ENCODE measurements at regions not wholly inside any gene's neighbourhood (a gene's known extent, or its start where the extent isn't known, plus 50 kb on each side); places are given as distances from the start of the nearest gene placed in this dataset.
"Not testable (repeated sequence)": the region's sequence is repeated elsewhere in the genome, so short reads cannot be mapped to it uniquely, and the experiment has no call there.

DNA sequence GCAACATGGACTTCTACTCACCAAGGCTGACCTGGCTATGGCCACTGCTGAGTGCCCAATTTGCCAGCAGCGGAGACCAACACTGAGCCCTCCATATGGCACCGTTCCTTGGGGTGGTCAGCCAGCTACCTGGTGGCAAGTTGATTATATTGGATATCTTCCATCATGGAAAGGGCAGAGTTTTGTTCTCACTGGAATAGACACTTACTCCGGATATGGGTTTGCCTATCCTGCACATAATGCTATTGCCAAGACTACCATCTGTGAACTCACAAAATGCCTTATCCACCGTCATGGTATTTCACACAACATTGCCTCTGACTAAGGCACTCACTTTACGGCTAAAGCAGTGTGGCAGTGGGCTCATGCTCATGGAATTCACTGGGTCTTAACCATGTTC lies 54.5 kb upstream of the KIAA0040 start:
- TF ChIP-seq, protein P1, sequence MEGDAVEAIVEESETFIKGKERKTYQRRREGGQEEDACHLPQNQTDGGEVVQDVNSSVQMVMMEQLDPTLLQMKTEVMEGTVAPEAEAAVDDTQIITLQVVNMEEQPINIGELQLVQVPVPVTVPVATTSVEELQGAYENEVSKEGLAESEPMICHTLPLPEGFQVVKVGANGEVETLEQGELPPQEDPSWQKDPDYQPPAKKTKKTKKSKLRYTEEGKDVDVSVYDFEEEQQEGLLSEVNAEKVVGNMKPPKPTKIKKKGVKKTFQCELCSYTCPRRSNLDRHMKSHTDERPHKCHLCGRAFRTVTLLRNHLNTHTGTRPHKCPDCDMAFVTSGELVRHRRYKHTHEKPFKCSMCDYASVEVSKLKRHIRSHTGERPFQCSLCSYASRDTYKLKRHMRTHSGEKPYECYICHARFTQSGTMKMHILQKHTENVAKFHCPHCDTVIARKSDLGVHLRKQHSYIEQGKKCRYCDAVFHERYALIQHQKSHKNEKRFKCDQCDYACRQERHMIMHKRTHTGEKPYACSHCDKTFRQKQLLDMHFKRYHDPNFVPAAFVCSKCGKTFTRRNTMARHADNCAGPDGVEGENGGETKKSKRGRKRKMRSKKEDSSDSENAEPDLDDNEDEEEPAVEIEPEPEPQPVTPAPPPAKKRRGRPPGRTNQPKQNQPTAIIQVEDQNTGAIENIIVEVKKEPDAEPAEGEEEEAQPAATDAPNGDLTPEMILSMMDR (IDR thresholded peaks at IDR 0.05), result not testable (repeated sequence)
- not testable (repeated sequence) for TF ChIP-seq POLR2AphosphoS5 (IDR thresholded peaks at IDR 0.05; ENCODE audit: low read depth, low read length); SIN3A (IDR thresholded peaks at IDR 0.05; ENCODE audit: borderline replicate concordance, insufficient read depth, low read depth, low read length); TCF7L2 (IDR thresholded peaks at IDR 0.05; ENCODE audit: low read depth, low read length)
- TF ChIP-seq, protein P2, sequence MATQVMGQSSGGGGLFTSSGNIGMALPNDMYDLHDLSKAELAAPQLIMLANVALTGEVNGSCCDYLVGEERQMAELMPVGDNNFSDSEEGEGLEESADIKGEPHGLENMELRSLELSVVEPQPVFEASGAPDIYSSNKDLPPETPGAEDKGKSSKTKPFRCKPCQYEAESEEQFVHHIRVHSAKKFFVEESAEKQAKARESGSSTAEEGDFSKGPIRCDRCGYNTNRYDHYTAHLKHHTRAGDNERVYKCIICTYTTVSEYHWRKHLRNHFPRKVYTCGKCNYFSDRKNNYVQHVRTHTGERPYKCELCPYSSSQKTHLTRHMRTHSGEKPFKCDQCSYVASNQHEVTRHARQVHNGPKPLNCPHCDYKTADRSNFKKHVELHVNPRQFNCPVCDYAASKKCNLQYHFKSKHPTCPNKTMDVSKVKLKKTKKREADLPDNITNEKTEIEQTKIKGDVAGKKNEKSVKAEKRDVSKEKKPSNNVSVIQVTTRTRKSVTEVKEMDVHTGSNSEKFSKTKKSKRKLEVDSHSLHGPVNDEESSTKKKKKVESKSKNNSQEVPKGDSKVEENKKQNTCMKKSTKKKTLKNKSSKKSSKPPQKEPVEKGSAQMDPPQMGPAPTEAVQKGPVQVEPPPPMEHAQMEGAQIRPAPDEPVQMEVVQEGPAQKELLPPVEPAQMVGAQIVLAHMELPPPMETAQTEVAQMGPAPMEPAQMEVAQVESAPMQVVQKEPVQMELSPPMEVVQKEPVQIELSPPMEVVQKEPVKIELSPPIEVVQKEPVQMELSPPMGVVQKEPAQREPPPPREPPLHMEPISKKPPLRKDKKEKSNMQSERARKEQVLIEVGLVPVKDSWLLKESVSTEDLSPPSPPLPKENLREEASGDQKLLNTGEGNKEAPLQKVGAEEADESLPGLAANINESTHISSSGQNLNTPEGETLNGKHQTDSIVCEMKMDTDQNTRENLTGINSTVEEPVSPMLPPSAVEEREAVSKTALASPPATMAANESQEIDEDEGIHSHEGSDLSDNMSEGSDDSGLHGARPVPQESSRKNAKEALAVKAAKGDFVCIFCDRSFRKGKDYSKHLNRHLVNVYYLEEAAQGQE (IDR thresholded peaks at IDR 0.05; ENCODE audit: insufficient read depth in 1 of 2, low read depth in 2 of 2, low read length in 1 of 2), result not testable (repeated sequence)
